Stimulated activated CD4-positive, alpha-beta T cell treated with anti-CD3 and anti-CD28 coated beads, Interleukin-15, amount 100 ng/mL, for 24 hours (primary cell): ENCODE measurements at regions not wholly inside any gene's neighbourhood (a gene's known extent, or its start where the extent isn't known, plus 50 kb on each side); places are given as distances from the start of the nearest gene placed in this dataset.

ENCODE experiments used
- DNase-seq: peaks from one replicate; pipeline ENCODE4 v3.0.0-alpha.2; 2020

GRCh38 chrY:7141477-7141876 lies 229.9 kb upstream of the AMELY start:
- no peak for DNase-seq
